ENCODE measurements at regions not wholly inside any gene's neighbourhood (a gene's known extent, or its start where the extent isn't known, plus 50 kb on each side); places are given as distances from the start of the nearest gene placed in this dataset.

DNA sequence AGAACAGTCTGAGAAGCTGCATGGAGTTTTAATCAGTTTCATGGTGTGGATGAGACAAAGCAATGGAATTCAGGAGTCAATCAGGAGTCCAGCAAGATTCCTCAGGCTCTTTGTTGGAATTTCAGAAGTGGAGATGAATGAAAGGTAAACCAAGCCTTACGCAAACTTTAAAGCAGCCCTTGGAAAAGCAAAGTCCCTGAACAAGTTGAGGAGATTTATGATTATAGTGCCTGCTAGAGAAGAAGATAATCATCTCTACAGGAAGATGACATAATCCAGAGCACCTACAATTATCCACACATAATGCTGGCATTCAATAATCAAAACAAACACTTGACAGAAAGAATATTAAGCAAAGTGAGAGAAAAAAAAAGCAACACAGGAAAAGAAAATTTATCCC is 1380.1 kb upstream of the NUDT12 start:
- no peak for DNase-seq (ENCODE audit: low read depth)
- TF ChIP-seq, protein P1, sequence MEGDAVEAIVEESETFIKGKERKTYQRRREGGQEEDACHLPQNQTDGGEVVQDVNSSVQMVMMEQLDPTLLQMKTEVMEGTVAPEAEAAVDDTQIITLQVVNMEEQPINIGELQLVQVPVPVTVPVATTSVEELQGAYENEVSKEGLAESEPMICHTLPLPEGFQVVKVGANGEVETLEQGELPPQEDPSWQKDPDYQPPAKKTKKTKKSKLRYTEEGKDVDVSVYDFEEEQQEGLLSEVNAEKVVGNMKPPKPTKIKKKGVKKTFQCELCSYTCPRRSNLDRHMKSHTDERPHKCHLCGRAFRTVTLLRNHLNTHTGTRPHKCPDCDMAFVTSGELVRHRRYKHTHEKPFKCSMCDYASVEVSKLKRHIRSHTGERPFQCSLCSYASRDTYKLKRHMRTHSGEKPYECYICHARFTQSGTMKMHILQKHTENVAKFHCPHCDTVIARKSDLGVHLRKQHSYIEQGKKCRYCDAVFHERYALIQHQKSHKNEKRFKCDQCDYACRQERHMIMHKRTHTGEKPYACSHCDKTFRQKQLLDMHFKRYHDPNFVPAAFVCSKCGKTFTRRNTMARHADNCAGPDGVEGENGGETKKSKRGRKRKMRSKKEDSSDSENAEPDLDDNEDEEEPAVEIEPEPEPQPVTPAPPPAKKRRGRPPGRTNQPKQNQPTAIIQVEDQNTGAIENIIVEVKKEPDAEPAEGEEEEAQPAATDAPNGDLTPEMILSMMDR (IDR thresholded peaks at IDR 0.05; ENCODE audit: low read depth, low read length, missing control alignments): no peak
- in situ Hi-C loops (cut with HindIII; ENCODE audit: low sequenced_read_pairs): no loop called here
- H3K4me3 ChIP-seq (ENCODE audit: low read depth, low read length): no peak overlapping the region

DNA sequence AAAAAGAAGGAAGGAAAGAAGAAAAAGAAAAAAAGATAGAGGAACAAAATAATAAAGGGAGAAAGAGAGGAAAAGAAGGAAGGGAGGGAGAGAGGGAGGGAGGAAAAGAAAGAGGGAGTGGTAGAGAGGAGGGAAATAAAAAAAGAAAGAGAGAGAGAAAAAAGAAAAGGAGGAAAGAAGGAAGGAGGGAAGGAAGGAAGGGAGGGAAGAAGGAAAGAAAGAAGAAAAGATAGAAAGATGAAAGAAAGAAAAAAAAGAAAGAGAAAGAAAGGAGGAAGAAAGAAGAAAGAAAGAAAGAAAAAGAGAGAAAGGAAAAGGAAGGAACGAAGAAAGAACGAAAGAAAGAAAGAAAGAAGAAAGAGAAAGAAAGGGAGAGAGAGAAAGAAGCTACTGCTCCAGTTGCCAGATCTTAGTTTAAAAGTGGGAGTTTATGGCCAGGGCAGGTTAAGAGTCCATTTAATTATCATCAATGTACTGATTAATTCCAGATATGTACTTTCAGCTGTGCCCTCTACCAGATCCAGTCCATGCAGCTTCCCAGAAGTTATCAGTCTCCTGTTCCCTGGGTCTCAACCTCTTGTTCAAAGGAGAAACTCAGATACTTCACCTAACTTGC is 1378.5 kb upstream of the NUDT12 start:
- TF ChIP-seq, protein P1 (IDR thresholded peaks at IDR 0.05; ENCODE audit: low read depth, low read length, missing control alignments): no peak
- DNase-seq (ENCODE audit: low read depth): no peak
- no peak overlapping the region for H3K4me3 ChIP-seq (ENCODE audit: low read depth, low read length)
- in situ Hi-C loops (cut with HindIII; ENCODE audit: low sequenced_read_pairs): no loop called here

DNA sequence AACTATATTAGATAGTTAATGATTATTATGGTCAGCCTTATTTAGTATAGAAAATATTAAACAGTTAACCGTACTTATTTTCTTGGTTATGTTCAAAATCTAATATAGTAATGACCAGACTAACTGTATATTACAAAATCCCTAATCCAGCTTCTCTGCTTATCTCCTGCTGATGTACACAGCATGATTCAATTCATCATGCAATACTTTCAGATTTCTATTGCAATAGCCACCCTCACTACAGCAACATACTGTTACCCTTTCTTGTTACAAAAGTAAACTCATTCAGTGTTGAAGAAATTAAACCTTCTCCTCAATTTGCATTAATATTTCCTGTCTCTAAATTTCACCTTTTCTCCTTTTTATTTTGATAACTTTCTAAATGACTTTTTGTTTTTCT is 1375.0 kb upstream of the NUDT12 start:
- in situ Hi-C loops (cut with HindIII; ENCODE audit: low sequenced_read_pairs): loop anchor here (5.0 kb wide), 1 partner anchor 75 kb away; no protein-coding TSS in a partner anchor
- no peak for DNase-seq (ENCODE audit: low read depth)
- TF ChIP-seq, protein P1 (IDR thresholded peaks at IDR 0.05; ENCODE audit: low read depth, low read length, missing control alignments): no peak
- H3K4me3 ChIP-seq (ENCODE audit: low read depth, low read length): no peak overlapping the region

DNA sequence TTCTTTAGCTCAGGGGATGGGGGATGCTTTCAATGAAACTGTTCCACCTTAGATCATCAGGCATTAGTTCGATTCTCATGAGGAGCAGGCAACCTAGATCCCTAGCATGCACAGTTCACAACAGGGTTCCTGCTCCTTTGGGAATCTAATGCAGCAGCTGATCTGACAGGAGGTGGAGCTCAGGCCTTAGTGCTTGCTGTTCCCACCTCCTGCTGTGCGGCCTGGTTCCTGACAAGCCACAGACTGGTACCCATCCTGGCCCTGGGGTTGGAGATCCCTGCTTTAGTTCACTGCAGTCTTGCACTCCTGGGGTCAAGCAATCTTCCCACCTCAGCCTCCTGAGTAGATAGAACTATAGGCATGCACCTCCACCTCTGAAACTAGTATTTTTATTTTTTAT is 1369.8 kb upstream of the NUDT12 start:
- H3K4me3 ChIP-seq (ENCODE audit: low read depth, low read length): no peak overlapping the region
- in situ Hi-C loops (cut with HindIII; ENCODE audit: low sequenced_read_pairs): no loop called here
- TF ChIP-seq, protein P1 (IDR thresholded peaks at IDR 0.05; ENCODE audit: low read depth, low read length, missing control alignments): no peak
- DNase-seq (ENCODE audit: low read depth): no peak

DNA sequence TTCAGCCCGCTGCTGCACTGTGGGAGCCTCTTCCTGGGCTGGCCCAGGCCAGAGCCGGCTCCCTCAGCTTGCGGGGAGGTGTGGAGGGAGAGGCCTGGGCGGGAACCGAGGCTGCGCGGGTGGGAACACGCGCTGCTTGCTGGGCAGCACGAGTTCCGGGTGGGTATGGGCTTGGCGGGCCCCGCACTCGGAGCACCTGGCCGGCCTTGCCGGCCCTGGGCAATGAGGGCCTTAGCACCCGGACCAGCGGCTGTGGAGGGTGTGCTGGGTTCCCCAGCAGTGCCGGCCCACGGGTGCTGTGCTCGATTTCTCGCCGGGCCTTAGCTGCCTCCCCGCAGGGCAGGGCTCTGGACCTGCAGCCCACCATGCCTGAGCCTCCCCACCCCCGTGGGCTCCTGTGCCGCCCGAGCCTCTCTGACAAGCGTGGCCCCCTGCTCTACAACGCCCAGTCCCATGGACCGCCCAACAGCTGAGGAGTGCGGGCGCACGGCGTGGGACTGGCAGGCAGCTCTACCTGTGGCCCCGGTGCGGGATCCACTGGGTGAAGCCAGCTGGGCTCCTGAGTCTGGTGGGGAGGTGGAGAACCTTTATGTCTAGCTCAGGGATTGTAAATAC is 1366.4 kb upstream of the NUDT12 start:
- H3K4me3 ChIP-seq (ENCODE audit: low read depth, low read length): no peak overlapping the region
- TF ChIP-seq, protein P1 (IDR thresholded peaks at IDR 0.05; ENCODE audit: low read depth, low read length, missing control alignments): no peak
- in situ Hi-C loops (cut with HindIII; ENCODE audit: low sequenced_read_pairs): no loop called here
- DNase-seq (ENCODE audit: low read depth): no peak

DNA sequence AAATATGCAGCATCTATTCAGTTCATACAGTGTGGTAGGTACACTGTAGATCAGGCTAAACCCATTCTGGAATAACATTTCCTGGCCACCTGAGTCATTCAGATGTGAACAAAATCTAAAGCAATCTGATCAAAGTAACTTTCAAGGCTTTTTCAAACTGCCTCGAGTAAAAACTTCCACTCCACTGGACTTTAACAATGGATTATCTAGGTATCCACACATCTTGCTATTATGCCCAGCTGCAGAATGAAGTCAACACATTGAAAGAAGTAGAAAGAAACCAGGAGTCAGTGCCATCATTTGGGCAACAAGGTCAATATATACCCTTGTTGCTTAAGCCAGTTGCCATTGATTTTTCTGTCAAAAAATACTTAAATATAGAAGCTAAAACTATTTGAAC is 1352.6 kb upstream of the NUDT12 start:
- TF ChIP-seq, protein P1 (IDR thresholded peaks at IDR 0.05; ENCODE audit: low read depth, low read length, missing control alignments): no peak
- in situ Hi-C loops (cut with HindIII; ENCODE audit: low sequenced_read_pairs): no loop called here
- H3K4me3 ChIP-seq (ENCODE audit: low read depth, low read length): no peak overlapping the region
- DNase-seq (ENCODE audit: low read depth): no peak
